NB4 (cell line): ENCODE measurements at regions not wholly inside any gene's neighbourhood (a gene's known extent, or its start where the extent isn't known, plus 50 kb on each side); places are given as distances from the start of the nearest gene placed in this dataset.

Source experiments
- DNase-seq: peaks from one replicate; pipeline ENCODE4 v3.0.0; 2010; ENCODE audit warnings: low read depth
- H3K4me3 ChIP-seq: one replicate; pipeline ENCODE4 v1.5.1; 2011; ENCODE audit warnings: mild to moderate bottlenecking, low read depth, low read length, moderate library complexity
- CTCF ChIP-seq: IDR thresholded peaks from one replicate; pipeline ENCODE4 v1.5.1; 2012; ENCODE audit warnings: low read depth, low read length
- MAX ChIP-seq: IDR thresholded peaks from 2 replicates; pipeline ENCODE4 v1.6.1; 2011; ENCODE audit warnings: low read depth, low read length
- MYC ChIP-seq: IDR thresholded peaks from 2 replicates; pipeline ENCODE4 v1.6.1; 2011; ENCODE audit warnings: low read depth, low read length
- POLR2A ChIP-seq: IDR thresholded peaks from 2 replicates; pipeline ENCODE4 v1.6.1; 2011; ENCODE audit warnings: mild to moderate bottlenecking; ENCODE audit not compliant: insufficient read length; ENCODE audit errors: extremely low read depth

GRCh38 chr2:175490360-175490791, 308.9 kb upstream of the ATP5MC3 start:
- no peak for DNase-seq
- TF ChIP-seq MAX (no peak), CTCF (no peak), MYC (no peak), POLR2A (no peak)
- no peak overlapping the region for H3K4me3 ChIP-seq

- TF ChIP-seq MAX (no peak), POLR2A (no peak), MYC (no peak), CTCF (no peak)
- DNase-seq = peak; percentile 55
- no peak overlapping the region for H3K4me3 ChIP-seq
Observed at GRCh38 chr2:175478096-175478768, 296.7 kb upstream of the ATP5MC3 start.

- peak; percentile 98 for TF ChIP-seq MAX
- TF ChIP-seq MYC = peak; percentile 93
- peak; percentile 43 for TF ChIP-seq POLR2A
- no peak for TF ChIP-seq CTCF
- peak; percentile 99 for DNase-seq
- H3K4me3 ChIP-seq = peak overlapping the region; percentile 42
Observed at GRCh38 chr2:175476948-175477347, 295.4 kb upstream of the ATP5MC3 start.

GRCh38 chr2:175476374-175476773, 294.9 kb upstream of the ATP5MC3 start:
- peak; percentile 53 for DNase-seq
- TF ChIP-seq POLR2A = no peak
- no peak for TF ChIP-seq MYC
- TF ChIP-seq MAX = no peak
- H3K4me3 ChIP-seq = no peak overlapping the region

- H3K4me3 ChIP-seq = no peak overlapping the region
- TF ChIP-seq MAX = no peak
- no peak for TF ChIP-seq POLR2A
- no peak for TF ChIP-seq MYC
- TF ChIP-seq CTCF = no peak
Observed at GRCh38 chr2:175475130-175475529, 293.6 kb upstream of the ATP5MC3 start.

GRCh38 chr2:175468431-175469098, 287.1 kb upstream of the ATP5MC3 start:
- no peak for DNase-seq
- TF ChIP-seq POLR2A = no peak
- no peak for TF ChIP-seq CTCF
- no peak for TF ChIP-seq MAX
- H3K4me3 ChIP-seq = no peak overlapping the region

More at GRCh38 chr2:175475130-175475529, 293.6 kb upstream of the ATP5MC3 start:
- no peak for DNase-seq
